Loucy (cell line): ENCODE measurements at regions not wholly inside any gene's neighbourhood (a gene's known extent, or its start where the extent isn't known, plus 50 kb on each side); places are given as distances from the start of the nearest gene placed in this dataset.

Experiments used
- CTCF ChIP-seq: fragments of 200-600 bp; sonication (generic); conservative IDR thresholded peaks from 2 replicates; pipeline ENCODE4 v1.5.1; 2014; ENCODE audit warnings: mild to moderate bottlenecking, antibody characterized with exemption, low read length
- EZH2phosphoT487 ChIP-seq: fragments of 200-600 bp; IDR thresholded peaks from 2 replicates; pipeline ENCODE4 v1.6.1; 2018; ENCODE audit warnings: antibody characterized with exemption, mild to moderate bottlenecking, moderate library complexity, borderline replicate concordance

- TF ChIP-seq CTCF, result no peak
- TF ChIP-seq EZH2phosphoT487, result no peak
Observed at GRCh38 chr7:13416071-13416470, 573.4 kb downstream of the ETV1 start.
